ENCODE measurements at regions not wholly inside any gene's neighbourhood (a gene's known extent, or its start where the extent isn't known, plus 50 kb on each side); places are given as distances from the start of the nearest gene placed in this dataset.

GRCh38 chr16:61007694-61008093, 1028.5 kb downstream of the CDH8 start:
- TF ChIP-seq EZH2 (IDR thresholded peaks at IDR 0.05; ENCODE audit: insufficient read depth, poor library complexity, severe bottlenecking) (no peak), EZH2phosphoT487 (IDR thresholded peaks at IDR 0.05; ENCODE audit: insufficient read depth, low read depth) (no peak)
